HG02571 (cell line): ENCODE measurements at regions not wholly inside any gene's neighbourhood (a gene's known extent, or its start where the extent isn't known, plus 50 kb on each side); places are given as distances from the start of the nearest gene placed in this dataset.

Source experiments
- ATAC-seq: cut with Tn5 transposase; IDR thresholded peaks from one replicate; pipeline ENCODE4 v1.9.1; 2021; ENCODE audit warnings: mild to moderate bottlenecking, moderate library complexity; ENCODE audit not compliant: unreplicated experiment

DNA sequence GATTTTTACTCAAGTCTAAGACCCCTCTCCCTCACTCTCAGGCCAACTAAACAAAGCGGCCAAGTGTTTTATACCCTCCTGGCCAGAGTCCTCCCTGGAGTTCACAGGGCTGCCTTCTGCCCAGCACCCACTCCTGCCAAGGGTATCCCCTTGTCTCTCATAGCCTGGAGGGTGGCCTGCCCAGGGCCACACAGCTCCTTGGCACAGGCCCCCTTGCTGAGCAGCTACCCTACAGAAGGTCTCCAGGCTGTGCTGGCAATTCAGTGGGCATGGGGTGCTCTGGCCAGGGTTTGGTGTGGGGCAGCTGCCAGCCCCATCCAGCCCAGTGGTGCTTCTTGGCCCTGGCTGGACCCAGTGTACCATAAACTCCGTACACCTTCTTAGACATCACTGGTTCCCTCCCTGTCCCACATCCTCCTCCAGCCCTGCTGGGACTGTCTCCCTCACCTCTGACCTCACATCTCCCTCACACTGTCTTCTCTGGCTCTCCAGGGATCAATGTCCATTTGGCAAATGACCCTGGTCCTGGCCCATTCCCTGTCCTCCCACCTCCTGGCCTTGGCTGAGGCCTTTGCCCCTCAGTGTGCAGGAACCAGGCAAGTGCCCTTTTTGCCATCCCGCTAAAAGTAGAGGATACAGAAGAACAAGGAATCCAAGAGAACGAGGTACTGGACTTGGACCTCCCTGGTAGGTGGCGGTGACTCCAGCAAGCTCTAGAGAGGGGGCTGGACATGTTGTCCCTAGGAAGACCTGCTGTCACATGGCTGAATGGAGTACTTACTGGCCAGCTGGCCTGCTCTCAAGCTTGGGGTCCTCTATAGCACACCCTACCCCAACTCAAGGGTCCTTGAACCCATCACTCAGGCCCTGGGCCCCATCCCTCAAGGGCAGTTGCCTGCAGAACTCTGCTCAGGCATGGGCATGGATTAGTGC, 50.0 kb upstream of the TRPM1 start:
- ATAC-seq = no peak

- ATAC-seq = no peak
These were observed 52.0 kb upstream of the TRPM1 start for GRCh38 chr15:31153531-31153930.

GRCh38 chr15:31155151-31155550, 53.6 kb upstream of the TRPM1 start:
- ATAC-seq = no peak

DNA sequence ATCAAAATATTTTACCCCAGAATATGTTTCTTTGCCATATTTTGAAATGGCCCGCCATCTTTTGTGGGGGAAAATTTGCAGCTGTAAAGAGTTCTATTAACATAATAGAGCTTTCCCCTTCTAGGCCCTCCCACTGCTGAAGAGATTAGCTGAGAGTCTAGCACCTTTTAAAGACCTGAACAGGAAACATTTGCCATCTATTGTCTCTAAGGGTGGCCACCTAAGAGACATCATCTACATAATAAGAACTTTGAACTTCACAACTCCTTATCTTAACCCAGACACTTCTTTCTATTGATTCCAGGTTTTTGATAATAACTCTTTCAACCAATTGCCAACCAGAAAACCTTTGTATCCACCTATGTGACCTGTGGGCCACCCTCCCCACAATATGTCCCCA, 54.7 kb upstream of the TRPM1 start:
- no peak for ATAC-seq

GRCh38 chr15:31156808-31157207, 55.3 kb upstream of the TRPM1 start:
- ATAC-seq = no peak

- ATAC-seq = no peak
These were observed 56.1 kb upstream of the TRPM1 start for GRCh38 chr15:31157644-31158069.

- no peak for ATAC-seq
These were observed 57.5 kb upstream of the TRPM1 start for GRCh38 chr15:31158858-31159569.

GRCh38 chr15:31159837-31160236, 58.3 kb upstream of the TRPM1 start:
- no peak for ATAC-seq

GRCh38 chr15:31160297-31160696, 58.8 kb upstream of the TRPM1 start:
- ATAC-seq = no peak

GRCh38 chr15:31160740-31161495, 59.4 kb upstream of the TRPM1 start:
- no peak for ATAC-seq

- ATAC-seq = no peak
These were observed 60.4 kb upstream of the TRPM1 start for GRCh38 chr15:31161951-31162350.

DNA sequence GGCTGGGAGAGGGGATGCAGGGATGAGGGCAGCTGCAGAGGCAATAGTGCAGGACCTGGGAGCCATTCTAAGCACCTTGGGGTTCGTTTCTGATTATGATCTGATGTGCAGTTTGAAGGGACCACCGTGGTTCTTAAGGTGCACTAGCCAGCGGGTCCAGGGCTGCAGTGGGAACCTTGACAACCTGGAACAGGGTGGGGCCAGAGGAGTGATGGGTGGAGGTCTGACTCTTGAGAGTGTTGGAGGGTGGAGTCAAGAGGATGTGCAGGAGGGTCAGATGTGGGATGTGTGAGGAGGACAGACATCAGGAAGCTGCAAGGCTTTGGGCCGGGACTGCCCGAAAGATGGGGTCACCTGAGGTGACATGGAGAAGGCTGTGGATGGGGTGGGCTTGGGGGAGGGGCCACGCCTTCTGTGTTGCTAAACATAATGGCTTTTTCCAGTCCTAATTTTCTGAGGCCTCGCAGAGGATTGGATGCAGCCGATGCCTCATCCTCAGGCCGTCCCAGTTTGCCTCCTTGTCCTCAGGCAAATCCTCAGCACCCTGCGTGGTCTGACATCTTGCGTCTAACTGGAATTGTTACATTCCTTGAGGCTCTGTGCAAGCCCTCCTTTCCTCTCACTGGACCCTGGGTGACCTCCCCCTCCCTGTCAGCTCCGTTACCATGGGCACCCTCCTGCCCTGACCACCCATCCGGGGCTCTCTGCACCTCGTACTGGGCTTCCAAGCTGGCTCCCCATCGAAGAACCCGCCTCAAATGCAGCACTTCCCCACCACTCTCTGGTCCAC, 61.4 kb upstream of the TRPM1 start:
- no peak for ATAC-seq

- no peak for ATAC-seq
These were observed 62.4 kb upstream of the TRPM1 start for GRCh38 chr15:31163769-31164572.

- ATAC-seq = no peak
These were observed 63.0 kb upstream of the TRPM1 start for GRCh38 chr15:31164573-31164912.

GRCh38 chr15:31169558-31169957, 68.0 kb upstream of the TRPM1 start:
- ATAC-seq = no peak

DNA sequence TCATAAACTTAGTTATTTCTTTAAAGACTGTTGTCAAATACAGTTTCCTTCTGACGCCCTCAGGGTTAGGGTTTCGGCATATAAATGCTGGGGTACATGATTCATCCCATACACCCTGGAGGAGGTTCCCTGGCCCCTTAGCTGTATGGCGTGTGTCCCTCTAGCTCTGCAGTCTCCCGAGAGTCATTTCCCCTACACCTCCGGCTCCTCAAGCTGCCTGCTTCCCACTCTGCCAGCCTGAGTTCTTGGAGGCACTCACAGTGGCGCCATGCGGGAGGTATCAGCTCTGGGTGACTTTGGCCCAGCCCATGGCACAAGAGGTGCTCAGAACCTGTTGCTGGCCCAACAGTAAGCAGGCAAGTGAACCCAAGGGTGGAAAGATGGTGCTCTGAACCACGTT, 70.2 kb upstream of the TRPM1 start:
- ATAC-seq = no peak

DNA sequence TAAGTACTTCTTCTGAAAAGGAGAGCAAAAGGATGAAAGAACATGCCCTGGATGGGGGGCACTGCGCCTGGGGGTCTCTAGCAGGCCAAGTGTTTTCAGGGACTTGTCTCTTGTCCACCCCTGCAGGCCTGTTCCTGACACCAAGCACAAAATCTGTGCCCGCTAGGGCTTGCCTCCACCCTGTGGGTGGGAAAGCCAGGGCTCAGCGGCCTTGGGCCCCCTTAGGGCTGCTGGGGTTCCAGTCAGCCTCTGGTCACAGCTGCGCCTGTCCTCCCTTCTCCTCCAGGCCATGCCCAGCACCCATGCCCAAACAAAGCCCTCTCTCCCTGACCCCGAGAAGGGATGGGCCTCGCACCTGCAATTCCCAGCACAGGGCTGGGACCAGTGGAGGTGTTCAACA, 71.1 kb upstream of the TRPM1 start:
- ATAC-seq = no peak

DNA sequence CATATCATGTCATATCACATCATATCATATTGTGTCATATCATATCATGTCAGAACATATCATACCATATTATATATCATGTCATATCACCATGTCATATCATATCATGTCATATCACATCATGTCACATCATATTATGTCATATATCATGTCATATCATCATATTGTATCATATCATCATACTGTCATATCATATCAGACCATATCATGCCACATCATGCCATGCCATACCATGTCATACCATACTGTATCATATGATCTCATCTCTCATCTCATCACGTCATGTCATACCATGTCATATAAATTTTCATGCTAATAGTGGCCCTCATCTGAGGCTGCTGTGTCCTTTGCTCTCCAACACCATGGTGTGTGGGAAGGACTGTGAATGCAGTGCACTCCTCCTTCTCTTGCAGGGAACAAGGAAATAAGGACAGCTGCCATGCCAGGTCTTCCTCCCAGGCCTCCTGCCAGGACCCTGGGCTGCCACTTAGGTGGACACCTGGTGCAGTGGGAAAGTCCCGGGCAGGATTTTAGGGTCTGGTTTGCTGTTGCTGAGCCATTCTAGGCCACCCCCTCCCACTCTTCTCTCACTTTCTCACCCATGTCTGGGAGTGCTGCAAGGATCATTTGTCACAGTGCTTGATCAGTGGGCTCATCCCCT, 72.4 kb upstream of the TRPM1 start:
- ATAC-seq = no peak

DNA sequence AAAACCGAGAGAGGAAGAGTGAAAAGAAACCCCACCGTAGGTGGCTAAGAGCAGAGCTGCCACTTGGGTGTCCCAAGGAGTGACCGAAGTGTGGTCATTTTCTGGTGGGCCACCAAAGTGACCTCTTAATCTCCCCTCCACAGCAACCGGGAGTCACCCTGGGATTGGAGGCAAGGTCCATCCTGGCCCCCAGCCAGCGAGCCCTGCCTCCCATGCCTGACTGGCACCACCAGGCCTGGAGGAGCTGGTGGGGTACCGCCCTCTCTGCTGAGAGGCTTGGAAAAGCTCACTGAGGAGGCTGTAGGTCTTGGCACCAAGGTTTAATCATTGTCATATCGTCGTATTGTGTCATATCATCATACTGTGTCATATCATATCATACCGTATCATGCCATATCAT, 74.0 kb upstream of the TRPM1 start:
- no peak for ATAC-seq
